ENCODE measurements at regions not wholly inside any gene's neighbourhood (a gene's known extent, or its start where the extent isn't known, plus 50 kb on each side); places are given as distances from the start of the nearest gene placed in this dataset.
A peak's percentile ranks its signal among the peaks of the same experiment; 100 is the strongest.
"Not testable (repeated sequence)": the region's sequence is repeated elsewhere in the genome, so short reads cannot be mapped to it uniquely, and the experiment has no call there.

DNA sequence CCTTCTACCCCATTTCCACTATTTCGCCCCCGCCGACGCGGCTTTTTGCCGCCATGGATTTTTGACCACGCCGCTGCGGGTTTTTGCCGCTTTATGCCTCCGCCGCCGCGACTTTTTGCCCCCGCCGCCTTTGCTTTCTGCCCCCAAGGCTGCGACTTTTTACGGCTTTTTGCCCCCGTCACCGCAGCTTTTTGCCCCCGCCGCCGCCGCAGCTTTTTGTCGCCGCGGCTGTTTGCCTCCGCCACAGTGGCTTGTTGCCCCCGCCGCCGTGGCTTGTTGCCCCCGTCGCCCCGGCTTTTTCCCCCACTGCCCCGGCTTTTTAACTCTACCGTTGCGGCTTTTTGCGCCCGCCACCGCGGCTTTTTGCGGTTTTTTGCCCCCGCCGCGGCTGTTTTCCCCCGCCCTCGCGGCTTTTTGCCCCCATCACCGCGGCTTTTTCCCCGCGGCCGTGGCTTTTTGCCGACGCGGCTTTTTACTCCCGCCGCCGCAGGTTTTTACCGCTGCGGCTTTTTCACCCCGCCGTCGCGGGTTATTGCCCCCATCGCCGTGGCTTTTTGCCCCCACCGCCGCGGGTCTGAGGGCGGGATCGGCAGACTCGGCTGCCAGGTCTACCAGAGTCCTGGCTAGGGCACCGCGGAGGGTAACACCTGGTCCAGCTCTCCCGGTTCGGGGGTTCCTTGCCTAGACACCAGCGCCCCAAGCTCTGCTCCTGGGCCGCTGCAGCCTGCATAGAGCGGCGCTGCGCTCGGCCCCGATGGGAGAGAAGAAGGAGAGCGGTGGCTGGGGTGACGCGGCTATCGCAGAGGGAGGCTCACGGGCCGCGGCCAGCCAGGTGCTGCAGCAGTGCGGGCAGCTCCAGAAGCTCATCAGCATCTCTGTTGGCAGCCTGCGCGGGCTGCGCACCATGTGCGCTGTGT lies 562.7 kb upstream of the WSB1 start:
- H3K27ac ChIP-seq: no peak overlapping the region
- H3K27me3 ChIP-seq: no peaks in the 10 kb centered on the region
- H3K4me1 ChIP-seq: no peaks in the 10 kb centered on the region
- DNase-seq: peak in 1 of 3 donors; percentile 43
- H3K9me3 ChIP-seq: no peaks in the 10 kb centered on the region
- no peak overlapping the region for H3K4me3 ChIP-seq
- TF ChIP-seq, protein P1, sequence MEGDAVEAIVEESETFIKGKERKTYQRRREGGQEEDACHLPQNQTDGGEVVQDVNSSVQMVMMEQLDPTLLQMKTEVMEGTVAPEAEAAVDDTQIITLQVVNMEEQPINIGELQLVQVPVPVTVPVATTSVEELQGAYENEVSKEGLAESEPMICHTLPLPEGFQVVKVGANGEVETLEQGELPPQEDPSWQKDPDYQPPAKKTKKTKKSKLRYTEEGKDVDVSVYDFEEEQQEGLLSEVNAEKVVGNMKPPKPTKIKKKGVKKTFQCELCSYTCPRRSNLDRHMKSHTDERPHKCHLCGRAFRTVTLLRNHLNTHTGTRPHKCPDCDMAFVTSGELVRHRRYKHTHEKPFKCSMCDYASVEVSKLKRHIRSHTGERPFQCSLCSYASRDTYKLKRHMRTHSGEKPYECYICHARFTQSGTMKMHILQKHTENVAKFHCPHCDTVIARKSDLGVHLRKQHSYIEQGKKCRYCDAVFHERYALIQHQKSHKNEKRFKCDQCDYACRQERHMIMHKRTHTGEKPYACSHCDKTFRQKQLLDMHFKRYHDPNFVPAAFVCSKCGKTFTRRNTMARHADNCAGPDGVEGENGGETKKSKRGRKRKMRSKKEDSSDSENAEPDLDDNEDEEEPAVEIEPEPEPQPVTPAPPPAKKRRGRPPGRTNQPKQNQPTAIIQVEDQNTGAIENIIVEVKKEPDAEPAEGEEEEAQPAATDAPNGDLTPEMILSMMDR (IDR thresholded peaks at IDR 0.05): no peak
- TF ChIP-seq POLR2A (IDR thresholded peaks at IDR 0.05): no peak
- H3K36me3 ChIP-seq: no peaks in the 10 kb centered on the region

DNA sequence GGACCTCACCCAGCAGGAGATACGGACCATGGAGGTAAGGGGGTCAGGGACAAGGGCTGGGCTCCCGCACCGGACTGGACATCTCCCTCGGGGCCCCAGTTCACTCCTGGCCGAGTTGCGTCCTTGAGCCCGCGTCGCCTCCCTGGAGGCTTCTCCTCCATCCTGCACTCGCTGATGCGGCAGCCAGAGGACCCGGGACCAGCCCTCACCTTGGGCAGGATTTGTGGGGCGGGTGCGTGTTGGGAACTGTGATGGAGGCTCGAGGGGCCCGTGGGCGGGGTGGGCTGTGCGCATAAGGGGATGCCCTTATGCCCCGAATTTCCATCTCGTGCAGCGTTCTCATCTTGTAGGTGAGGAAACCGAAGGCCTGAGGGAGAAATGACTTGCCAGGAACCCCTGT lies 562.0 kb upstream of the WSB1 start:
- not testable (repeated sequence) for H3K27ac ChIP-seq, H3K9me3 ChIP-seq, H3K36me3 ChIP-seq, H3K4me3 ChIP-seq, H3K4me1 ChIP-seq, H3K27me3 ChIP-seq
- DNase-seq: peak in 1 of 3 donors; percentile 42

DNA sequence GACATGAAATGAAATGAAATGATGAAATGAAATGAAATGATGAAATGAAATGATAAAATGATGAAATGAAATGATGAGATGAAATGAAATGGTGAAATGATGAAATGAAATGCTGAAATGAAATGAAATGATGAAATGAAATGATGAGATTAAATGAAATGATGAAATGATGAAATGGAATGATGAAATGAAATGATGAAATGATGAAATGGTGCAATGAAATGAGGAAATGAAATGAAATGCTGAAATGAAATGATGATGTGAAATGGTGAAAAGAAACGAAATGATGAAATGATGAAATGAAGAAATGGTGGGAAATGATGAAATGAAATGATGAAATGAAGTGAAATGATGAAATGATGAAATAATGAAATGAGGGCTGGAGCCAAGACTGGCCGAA lies 559.1 kb upstream of the WSB1 start:
- not testable (repeated sequence) for H3K4me3 ChIP-seq, H3K27me3 ChIP-seq, H3K4me1 ChIP-seq, DNase-seq, H3K27ac ChIP-seq, H3K9me3 ChIP-seq, H3K36me3 ChIP-seq

DNA sequence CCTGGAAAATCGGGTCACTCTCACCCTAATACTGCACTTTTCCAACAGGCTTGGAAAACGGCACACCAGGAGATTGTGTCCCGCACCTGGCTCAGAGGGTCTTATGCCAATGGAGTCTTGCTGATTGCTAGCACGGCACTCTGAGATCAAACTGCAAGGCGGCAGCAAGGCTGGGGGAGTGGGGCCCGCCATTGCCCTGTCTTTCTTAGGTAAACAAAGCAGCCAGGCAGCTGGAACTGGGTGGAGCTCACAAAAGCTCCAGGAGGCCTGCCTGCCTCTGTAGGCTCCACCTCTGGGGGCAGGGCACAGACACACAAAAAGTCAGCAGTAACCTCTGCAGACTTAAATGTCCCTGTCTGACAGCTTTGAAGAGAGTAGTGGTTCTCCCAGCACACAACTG lies 557.9 kb upstream of the WSB1 start:
- H3K9me3 ChIP-seq, H3K4me1 ChIP-seq, H3K36me3 ChIP-seq, H3K27me3 ChIP-seq, DNase-seq, H3K27ac ChIP-seq, H3K4me3 ChIP-seq: not testable (repeated sequence)

DNA sequence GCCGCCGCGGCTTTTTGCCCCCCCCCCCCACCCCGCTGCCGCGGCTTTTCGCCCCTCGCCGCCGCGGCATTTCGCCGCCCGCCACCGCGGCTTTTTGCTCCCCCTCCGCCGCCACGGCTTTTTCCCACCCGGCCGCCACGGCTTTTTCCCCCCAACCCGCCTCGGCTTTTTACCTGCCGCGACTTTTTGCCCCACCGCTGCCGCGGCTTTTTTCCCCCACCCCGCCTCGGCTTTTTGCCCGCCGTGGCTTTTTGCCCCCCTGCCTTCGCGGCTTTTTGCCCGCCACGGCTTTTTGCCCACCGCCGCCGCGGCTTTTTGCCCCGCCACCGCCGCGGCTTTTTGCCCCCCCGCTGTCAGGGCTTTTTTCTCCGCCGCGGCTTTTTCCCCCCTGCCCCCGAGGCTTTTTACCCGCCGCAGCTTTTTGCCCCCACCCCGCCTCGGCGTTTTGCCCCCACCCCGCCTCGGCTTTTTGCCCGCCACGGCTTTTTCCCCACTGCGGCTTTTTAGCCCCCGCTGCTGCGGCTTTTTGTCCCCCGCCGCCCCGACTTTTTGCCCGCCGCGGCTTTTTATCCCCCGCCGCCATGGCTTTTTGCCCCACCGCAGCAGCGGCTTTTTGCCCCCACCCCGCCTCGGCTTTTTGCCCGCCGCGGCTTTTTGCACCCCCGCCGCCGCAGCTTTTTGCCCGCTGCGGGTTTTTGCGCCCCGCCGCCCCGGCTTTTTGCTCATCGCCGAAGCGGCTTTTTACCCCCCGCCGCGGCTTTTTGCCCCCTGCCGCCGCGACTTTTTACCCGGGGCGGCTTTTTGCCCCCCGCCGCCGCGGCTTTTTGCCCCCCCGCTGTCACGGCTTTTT lies 527.8 kb upstream of the WSB1 start:
- H3K36me3 ChIP-seq: no peaks in the 10 kb centered on the region
- no peak for TF ChIP-seq POLR2A (IDR thresholded peaks at IDR 0.05)
- TF ChIP-seq, protein P1 (IDR thresholded peaks at IDR 0.05): no peak

DNA sequence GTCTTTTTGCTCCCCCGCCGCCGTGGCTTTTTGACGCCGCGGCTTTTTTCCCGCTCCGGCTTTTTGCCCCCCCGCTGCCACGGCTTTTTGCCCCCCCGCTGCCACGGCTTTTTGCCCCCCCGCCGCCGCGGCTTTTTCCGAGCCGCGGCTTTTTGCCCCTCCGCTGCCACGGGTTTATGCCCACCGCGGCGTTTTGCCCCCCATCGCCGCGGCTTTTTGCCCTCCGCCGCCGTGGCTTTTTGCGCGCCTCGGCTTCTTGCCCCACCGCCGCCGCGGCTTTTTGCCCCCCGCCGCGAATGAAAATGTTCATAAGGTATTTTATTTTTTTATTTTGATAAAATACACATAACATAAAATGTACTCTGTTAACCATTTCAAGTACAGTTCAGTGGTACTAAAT lies 527.2 kb upstream of the WSB1 start:
- no peaks in the 10 kb centered on the region for H3K27me3 ChIP-seq
- H3K4me1 ChIP-seq: no peaks in the 10 kb centered on the region
- H3K4me3 ChIP-seq: no peak overlapping the region
- no peaks in the 10 kb centered on the region for H3K36me3 ChIP-seq
- no peak for TF ChIP-seq POLR2A (IDR thresholded peaks at IDR 0.05)
- TF ChIP-seq, protein P1 (IDR thresholded peaks at IDR 0.05): no peak
- no peak overlapping the region for H3K27ac ChIP-seq
- H3K9me3 ChIP-seq: peaks cover 0 to 4% (median 0%) of the 10 kb centered on the region in 4 donors
- no peak for DNase-seq

More for the DNA sequence above, 527.8 kb upstream of the WSB1 start:
- peaks cover 0 to 4% (median 0%) of the 10 kb centered on the region in 4 donors for H3K9me3 ChIP-seq
- H3K27me3 ChIP-seq: no peaks in the 10 kb centered on the region
- no peak overlapping the region for H3K4me3 ChIP-seq
- H3K4me1 ChIP-seq: no peaks in the 10 kb centered on the region
- no peak overlapping the region for H3K27ac ChIP-seq
- no peak for DNase-seq

Measured in Peyer's patch (tissue), 4 donors.